ENCODE measurements at regions not wholly inside any gene's neighbourhood (a gene's known extent, or its start where the extent isn't known, plus 50 kb on each side); places are given as distances from the start of the nearest gene placed in this dataset.
A peak's percentile ranks its signal among the peaks of the same experiment; 100 is the strongest.

GRCh38 chr2:22020091-22020742 is 896.4 kb downstream of the TDRD15 start:
- DNase-seq = no peak

GRCh38 chr2:22027345-22028005 is 903.7 kb downstream of the TDRD15 start:
- ATAC-seq = no peak
- no peak for DNase-seq
- in situ Hi-C loops (cut with MboI; ENCODE audit: low sequenced_read_pairs in 4 of 4) = no loop called here

More at GRCh38 chr2:22020091-22020742, 896.4 kb downstream of the TDRD15 start:
- intact Hi-C loops (cut with DNase I; ENCODE audit: low total_unique reads) (no loop called here), in situ Hi-C loops (cut with MboI; ENCODE audit: low sequenced_read_pairs in 4 of 4) (no loop called here)
- H3K9me3 ChIP-seq = no peaks in the 10 kb centered on the region
- no peaks in the 10 kb centered on the region for H3K4me1 ChIP-seq
- TF ChIP-seq POLR2A (IDR thresholded peaks at IDR 0.05) = no peak
- TF ChIP-seq, protein P1, sequence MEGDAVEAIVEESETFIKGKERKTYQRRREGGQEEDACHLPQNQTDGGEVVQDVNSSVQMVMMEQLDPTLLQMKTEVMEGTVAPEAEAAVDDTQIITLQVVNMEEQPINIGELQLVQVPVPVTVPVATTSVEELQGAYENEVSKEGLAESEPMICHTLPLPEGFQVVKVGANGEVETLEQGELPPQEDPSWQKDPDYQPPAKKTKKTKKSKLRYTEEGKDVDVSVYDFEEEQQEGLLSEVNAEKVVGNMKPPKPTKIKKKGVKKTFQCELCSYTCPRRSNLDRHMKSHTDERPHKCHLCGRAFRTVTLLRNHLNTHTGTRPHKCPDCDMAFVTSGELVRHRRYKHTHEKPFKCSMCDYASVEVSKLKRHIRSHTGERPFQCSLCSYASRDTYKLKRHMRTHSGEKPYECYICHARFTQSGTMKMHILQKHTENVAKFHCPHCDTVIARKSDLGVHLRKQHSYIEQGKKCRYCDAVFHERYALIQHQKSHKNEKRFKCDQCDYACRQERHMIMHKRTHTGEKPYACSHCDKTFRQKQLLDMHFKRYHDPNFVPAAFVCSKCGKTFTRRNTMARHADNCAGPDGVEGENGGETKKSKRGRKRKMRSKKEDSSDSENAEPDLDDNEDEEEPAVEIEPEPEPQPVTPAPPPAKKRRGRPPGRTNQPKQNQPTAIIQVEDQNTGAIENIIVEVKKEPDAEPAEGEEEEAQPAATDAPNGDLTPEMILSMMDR (IDR thresholded peaks at IDR 0.05 in 4 of 5, conservative IDR thresholded peaks at IDR 0.05 in 1 of 5) = no peak
- ATAC-seq = no peak
- no peaks in the 10 kb centered on the region for H3K27me3 ChIP-seq
- H3K36me3 ChIP-seq = no peaks in the 10 kb centered on the region
- H3K27ac ChIP-seq = no peak overlapping the region
- H3K4me3 ChIP-seq = no peak overlapping the region

GRCh38 chr2:22035361-22035830 is 911.6 kb downstream of the TDRD15 start:
- in situ Hi-C loops (cut with MboI; ENCODE audit: low sequenced_read_pairs in 4 of 4) (no loop called here), intact Hi-C loops (cut with DNase I; ENCODE audit: low total_unique reads) (no loop called here)
- DNase-seq (no peak), ATAC-seq (no peak)
- Histone ChIP-seq H3K27me3 (no peaks in the 10 kb centered on the region), H3K4me1 (no peaks in the 10 kb centered on the region), H3K4me3 (no peak overlapping the region), H3K9me3 (no peaks in the 10 kb centered on the region), H3K36me3 (no peaks in the 10 kb centered on the region), H3K27ac (no peak overlapping the region)
- TF ChIP-seq, protein P1 (IDR thresholded peaks at IDR 0.05 in 4 of 5, conservative IDR thresholded peaks at IDR 0.05 in 1 of 5) = no peak
- TF ChIP-seq POLR2A (IDR thresholded peaks at IDR 0.05) = no peak

More at GRCh38 chr2:22027345-22028005, 903.7 kb downstream of the TDRD15 start:
- intact Hi-C loops (cut with DNase I; ENCODE audit: low total_unique reads) = no loop called here
- Histone ChIP-seq H3K4me3 (no peak overlapping the region), H3K36me3 (no peaks in the 10 kb centered on the region), H3K27me3 (no peaks in the 10 kb centered on the region), H3K27ac (no peak overlapping the region), H3K9me3 (no peaks in the 10 kb centered on the region), H3K4me1 (no peaks in the 10 kb centered on the region)
- TF ChIP-seq, protein P1 (IDR thresholded peaks at IDR 0.05 in 4 of 5, conservative IDR thresholded peaks at IDR 0.05 in 1 of 5) = no peak
- TF ChIP-seq POLR2A (IDR thresholded peaks at IDR 0.05) = no peak

- no peak overlapping the region for H3K27ac ChIP-seq
- H3K36me3 ChIP-seq = no peaks in the 10 kb centered on the region
- ATAC-seq (no peak), DNase-seq (no peak)
- in situ Hi-C loops (cut with MboI; ENCODE audit: low sequenced_read_pairs in 4 of 4) (no loop called here), intact Hi-C loops (cut with DNase I; ENCODE audit: low total_unique reads) (no loop called here)
- H3K4me3 ChIP-seq = peak overlapping the region in 1 of 4 donors; percentile 16
- H3K27me3 ChIP-seq = no peaks in the 10 kb centered on the region
- no peaks in the 10 kb centered on the region for H3K4me1 ChIP-seq
- TF ChIP-seq, protein P1 (IDR thresholded peaks at IDR 0.05 in 4 of 5, conservative IDR thresholded peaks at IDR 0.05 in 1 of 5) = no peak
- no peak for TF ChIP-seq POLR2A (IDR thresholded peaks at IDR 0.05)
- no peaks in the 10 kb centered on the region for H3K9me3 ChIP-seq
These were observed 913.5 kb downstream of the TDRD15 start for GRCh38 chr2:22037274-22037673.

Data from gastrocnemius medialis (tissue), 4 donors.